ENCODE measurements at regions not wholly inside any gene's neighbourhood (a gene's known extent, or its start where the extent isn't known, plus 50 kb on each side); places are given as distances from the start of the nearest gene placed in this dataset.

DNA sequence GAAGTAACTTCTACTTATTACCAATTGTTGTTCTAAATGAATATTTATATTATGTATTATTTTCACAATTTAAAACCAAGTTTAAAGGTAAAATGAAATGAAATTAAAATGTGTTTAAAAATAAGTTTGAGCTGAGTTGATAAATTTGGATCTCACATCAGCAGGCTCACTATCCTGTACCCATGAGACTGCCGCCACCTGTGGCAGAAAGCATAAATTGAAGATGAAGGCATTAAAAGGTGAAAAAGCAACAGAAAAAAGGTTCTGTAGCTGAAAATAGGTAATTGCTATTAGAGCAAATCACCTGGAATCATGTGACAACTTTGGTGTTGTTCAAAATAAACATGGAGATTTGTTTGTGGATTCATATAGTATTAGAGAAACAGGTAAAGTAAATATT, 133.0 kb upstream of the CADM2 start:
- no peaks in the 10 kb centered on the region for H3K27me3 Mint-ChIP-seq
- no peaks in the 10 kb centered on the region for H3K4me1 Mint-ChIP-seq (ENCODE audit: low read depth)
- H3K9me3 Mint-ChIP-seq: no peaks in the 10 kb centered on the region

DNA sequence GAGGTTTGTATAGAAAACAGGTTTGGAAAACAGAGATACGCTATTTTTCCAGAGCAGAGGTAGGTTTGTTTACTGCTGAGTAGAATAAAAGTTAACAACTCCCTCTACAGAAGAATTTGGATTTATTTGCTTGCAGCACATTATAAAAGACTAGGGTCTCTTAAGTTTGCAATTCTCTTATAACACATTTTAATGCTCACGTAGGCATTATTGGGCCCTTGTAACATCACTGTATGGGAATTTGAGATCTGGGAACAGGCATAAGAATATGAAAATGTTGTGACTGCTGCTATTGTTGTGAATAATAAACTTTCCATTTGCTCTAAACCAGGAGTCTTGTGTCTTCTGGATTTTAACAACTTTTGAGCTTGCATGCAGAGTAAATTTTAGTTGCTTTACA, 128.3 kb upstream of the CADM2 start:
- intact Hi-C loops (cut with micrococcal nuclease): no loop called here
- Mint-ChIP-seq H3K4me1 (ENCODE audit: low read depth) (no peaks in the 10 kb centered on the region), H3K27me3 (no peaks in the 10 kb centered on the region), H3K9me3 (peaks cover 12% of the 10 kb centered on the region), H3K27ac (no peak overlapping the region), H3K4me3 (no peak overlapping the region), H3K36me3 (ENCODE audit: low read depth) (no peaks in the 10 kb centered on the region)

More for the DNA sequence above, 133.0 kb upstream of the CADM2 start:
- no peak overlapping the region for H3K27ac Mint-ChIP-seq
- H3K4me3 Mint-ChIP-seq: no peak overlapping the region
- intact Hi-C loops (cut with micrococcal nuclease): no loop called here
- no peaks in the 10 kb centered on the region for H3K36me3 Mint-ChIP-seq (ENCODE audit: low read depth)

DNA sequence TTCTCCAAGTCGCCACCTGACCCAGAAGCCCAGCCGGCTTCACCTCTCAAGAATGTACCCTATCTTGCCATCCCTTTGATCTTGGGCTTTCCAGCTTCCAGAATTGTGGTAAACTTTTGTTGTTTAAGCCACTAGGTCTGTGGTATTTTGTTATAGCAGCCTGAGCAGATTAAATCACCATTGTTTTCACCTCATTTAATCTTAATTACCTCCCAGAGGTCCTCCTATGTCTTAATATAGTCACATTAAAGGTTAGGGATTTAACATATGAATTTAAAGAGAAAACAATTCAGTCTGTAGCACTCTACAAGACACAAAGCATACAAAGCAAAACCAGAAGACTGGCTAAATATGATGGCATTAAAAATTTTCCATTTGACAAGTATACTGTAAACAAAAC, 123.4 kb upstream of the CADM2 start:
- intact Hi-C loops (cut with micrococcal nuclease): no loop called here
- no peak overlapping the region for H3K4me3 Mint-ChIP-seq
- H3K36me3 Mint-ChIP-seq (ENCODE audit: low read depth): no peaks in the 10 kb centered on the region
- H3K4me1 Mint-ChIP-seq (ENCODE audit: low read depth): no peaks in the 10 kb centered on the region
- H3K27me3 Mint-ChIP-seq: no peaks in the 10 kb centered on the region
- no peak overlapping the region for H3K27ac Mint-ChIP-seq
- H3K9me3 Mint-ChIP-seq: peaks cover 12% of the 10 kb centered on the region

DNA sequence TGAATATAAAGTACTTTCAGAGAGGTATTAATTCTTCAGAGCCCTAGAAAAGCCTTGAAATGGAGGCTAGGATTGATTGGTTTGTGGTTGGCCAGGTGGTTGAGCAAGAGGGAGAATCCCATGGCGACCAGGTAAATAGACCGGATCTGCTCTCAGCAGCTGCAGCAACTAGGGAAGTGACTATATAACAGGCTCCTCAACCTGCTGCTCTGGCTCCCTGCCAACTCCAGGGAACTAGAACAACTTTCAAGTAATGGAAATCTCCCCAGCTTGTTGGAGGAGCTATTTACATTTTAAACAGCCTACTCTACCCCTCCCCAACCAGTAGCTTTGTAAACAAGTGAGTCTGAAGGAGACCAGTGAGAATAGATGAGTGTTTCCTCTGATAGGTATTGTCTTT, 121.8 kb upstream of the CADM2 start:
- Mint-ChIP-seq H3K27ac (no peak overlapping the region), H3K27me3 (no peaks in the 10 kb centered on the region), H3K36me3 (ENCODE audit: low read depth) (no peaks in the 10 kb centered on the region), H3K9me3 (peaks cover 12% of the 10 kb centered on the region), H3K4me1 (ENCODE audit: low read depth) (no peaks in the 10 kb centered on the region), H3K4me3 (no peak overlapping the region)
- intact Hi-C loops (cut with micrococcal nuclease): no loop called here

DNA sequence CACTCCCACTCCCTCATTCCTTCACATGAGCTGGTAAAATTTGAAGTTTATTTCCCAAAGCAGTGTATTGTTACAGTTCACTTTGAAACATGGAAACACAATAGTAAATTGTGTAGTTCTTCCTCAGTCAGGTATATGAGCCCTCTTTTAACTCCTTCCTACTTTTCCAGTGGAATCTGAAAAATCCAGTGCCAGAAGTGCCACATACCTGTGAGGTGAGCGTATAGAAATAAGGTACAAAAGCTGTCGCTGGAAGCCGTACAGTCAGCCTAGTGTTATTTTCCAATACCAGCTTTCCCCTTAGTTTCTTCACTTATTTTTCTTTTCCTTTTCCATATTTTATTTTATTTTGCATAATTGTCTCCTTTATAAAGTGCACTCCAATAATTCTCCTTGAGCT, 81.7 kb upstream of the CADM2 start:
- no peaks in the 10 kb centered on the region for H3K36me3 Mint-ChIP-seq (ENCODE audit: low read depth)
- no peak overlapping the region for H3K27ac Mint-ChIP-seq
- H3K27me3 Mint-ChIP-seq: no peaks in the 10 kb centered on the region
- H3K4me3 Mint-ChIP-seq: no peak overlapping the region
- H3K4me1 Mint-ChIP-seq (ENCODE audit: low read depth): no peaks in the 10 kb centered on the region
- intact Hi-C loops (cut with micrococcal nuclease): no loop called here
- peaks cover 31% of the 10 kb centered on the region for H3K9me3 Mint-ChIP-seq

DNA sequence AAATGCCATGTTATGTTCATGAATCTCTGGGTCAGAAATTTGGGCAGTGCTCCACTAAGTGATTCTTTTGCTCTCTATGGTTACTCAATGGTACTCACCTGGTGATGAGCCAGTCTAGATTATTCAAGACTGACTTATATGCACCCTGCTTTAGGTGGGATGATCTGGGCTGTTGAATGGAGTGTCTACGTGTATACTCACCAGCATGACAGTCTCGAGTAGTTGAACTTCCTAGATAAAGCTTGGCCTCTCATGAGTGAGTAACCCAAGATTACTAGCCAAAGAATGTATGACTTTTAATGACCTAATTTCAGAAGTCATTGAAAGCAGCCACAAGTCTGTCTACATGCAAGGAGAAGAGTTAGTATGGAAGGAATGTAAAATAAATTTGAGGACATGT, 77.5 kb upstream of the CADM2 start:
- no peaks in the 10 kb centered on the region for H3K4me1 Mint-ChIP-seq (ENCODE audit: low read depth)
- intact Hi-C loops (cut with micrococcal nuclease): no loop called here
- peaks cover 19% of the 10 kb centered on the region for H3K9me3 Mint-ChIP-seq
- H3K27ac Mint-ChIP-seq: no peak overlapping the region
- H3K27me3 Mint-ChIP-seq: no peaks in the 10 kb centered on the region
- no peak overlapping the region for H3K4me3 Mint-ChIP-seq
- no peaks in the 10 kb centered on the region for H3K36me3 Mint-ChIP-seq (ENCODE audit: low read depth)

DNA sequence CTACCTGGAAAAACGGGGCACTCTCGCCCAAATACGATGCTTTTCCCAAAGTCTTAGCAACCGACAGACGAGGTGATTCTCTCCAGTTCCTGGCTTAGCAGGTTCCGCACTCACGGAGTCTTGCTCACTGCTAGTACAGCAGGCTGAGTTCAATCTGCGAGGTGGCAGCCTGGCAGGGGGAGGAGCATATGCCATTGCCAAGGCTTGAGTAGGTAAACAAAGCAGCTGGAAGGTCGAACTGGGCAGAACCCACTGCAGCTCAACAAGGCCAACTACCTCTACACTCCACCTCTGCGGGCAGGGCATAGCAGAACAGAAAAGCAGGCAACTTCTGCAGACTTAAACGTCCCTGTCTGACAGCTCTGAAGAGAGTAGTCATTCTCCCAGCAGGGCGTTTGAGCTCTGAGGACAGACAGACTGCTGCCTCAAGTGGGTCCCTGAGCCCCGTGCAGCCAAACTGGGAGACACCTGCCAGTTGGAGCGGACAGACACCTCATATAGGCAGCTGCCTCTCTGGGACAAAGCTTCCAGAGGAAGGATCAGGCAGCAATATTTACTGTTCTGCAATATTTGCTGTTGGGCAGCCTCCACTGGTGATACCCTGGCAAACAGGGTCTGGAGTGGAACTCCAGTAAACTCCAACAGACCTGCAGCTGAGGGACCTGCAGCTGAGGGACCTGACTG, 73.4 kb upstream of the CADM2 start:
- no peaks in the 10 kb centered on the region for H3K27me3 Mint-ChIP-seq
- intact Hi-C loops (cut with micrococcal nuclease): no loop called here
- H3K4me1 Mint-ChIP-seq (ENCODE audit: low read depth): no peaks in the 10 kb centered on the region
- H3K9me3 Mint-ChIP-seq: peaks cover 27% of the 10 kb centered on the region
- no peak overlapping the region for H3K4me3 Mint-ChIP-seq
- H3K36me3 Mint-ChIP-seq (ENCODE audit: low read depth): no peaks in the 10 kb centered on the region
- H3K27ac Mint-ChIP-seq: no peak overlapping the region

DNA sequence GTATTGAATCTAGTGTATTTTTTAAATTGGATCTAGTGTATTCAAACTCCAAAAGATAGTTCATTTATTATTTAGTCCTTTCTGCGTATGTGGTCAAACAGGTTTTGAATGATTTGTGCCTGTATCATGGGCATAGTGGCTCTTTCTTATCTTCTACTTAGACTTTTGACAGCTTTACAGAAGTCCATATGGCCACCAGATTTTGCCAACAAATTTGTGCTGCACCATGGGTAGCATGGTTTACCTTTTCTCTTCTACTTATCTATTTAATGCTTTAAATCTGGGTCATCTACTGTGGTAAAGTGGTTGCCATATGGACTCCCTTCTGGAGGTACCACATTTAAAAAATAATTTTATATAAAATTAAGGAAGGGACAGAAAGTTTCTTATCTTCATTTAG, 66.9 kb upstream of the CADM2 start:
- intact Hi-C loops (cut with micrococcal nuclease): no loop called here
- Mint-ChIP-seq H3K27ac (no peak overlapping the region), H3K27me3 (no peaks in the 10 kb centered on the region), H3K36me3 (ENCODE audit: low read depth) (no peaks in the 10 kb centered on the region), H3K4me1 (ENCODE audit: low read depth) (no peaks in the 10 kb centered on the region), H3K4me3 (no peak overlapping the region), H3K9me3 (peaks cover 28% of the 10 kb centered on the region)

DNA sequence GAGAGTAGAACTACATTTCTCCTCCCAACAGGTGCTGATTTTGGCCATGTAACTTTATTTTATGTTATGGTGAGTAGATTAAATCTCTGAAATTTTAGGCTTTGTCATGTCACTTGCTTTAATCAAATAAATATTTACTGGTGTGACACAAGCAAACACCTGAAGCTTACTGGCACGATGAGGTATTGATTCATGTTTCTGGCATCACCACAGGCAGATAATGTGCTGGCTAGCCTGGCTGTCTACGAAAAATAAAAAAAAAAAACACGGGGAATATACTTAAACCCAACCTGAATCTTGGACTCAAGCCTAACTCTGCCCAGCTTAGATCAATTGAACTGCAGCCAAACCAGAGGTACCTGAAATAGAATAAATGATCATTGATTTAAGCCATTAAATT, 65.6 kb upstream of the CADM2 start:
- intact Hi-C loops (cut with micrococcal nuclease): no loop called here
- Mint-ChIP-seq H3K4me3 (no peak overlapping the region), H3K4me1 (ENCODE audit: low read depth) (no peaks in the 10 kb centered on the region), H3K27ac (no peak overlapping the region), H3K36me3 (ENCODE audit: low read depth) (no peaks in the 10 kb centered on the region), H3K27me3 (no peaks in the 10 kb centered on the region), H3K9me3 (peaks cover 27% of the 10 kb centered on the region)

DNA sequence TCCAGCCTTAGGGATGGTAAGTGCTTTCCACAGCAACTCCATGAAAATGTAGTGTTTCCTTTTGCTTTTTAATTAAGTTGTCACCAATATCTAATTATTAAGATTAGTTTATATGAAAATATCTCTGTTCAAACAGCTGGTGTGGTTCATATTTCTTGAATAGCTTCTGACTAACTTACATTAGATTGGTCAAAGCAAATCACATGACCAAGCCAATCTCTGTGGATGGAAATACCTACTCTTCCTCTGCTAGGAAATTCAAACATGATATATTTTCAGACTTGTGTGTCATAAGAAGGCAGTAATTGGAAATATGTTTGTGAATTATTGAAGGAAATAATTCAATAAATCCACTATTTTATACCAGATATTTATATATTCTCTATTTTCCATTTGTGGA, 54.6 kb upstream of the CADM2 start:
- Mint-ChIP-seq H3K9me3 (peaks cover 36% of the 10 kb centered on the region), H3K27ac (no peak overlapping the region), H3K4me1 (ENCODE audit: low read depth) (no peaks in the 10 kb centered on the region), H3K4me3 (no peak overlapping the region), H3K36me3 (ENCODE audit: low read depth) (no peaks in the 10 kb centered on the region), H3K27me3 (no peaks in the 10 kb centered on the region)
- intact Hi-C loops (cut with micrococcal nuclease): no loop called here

DNA sequence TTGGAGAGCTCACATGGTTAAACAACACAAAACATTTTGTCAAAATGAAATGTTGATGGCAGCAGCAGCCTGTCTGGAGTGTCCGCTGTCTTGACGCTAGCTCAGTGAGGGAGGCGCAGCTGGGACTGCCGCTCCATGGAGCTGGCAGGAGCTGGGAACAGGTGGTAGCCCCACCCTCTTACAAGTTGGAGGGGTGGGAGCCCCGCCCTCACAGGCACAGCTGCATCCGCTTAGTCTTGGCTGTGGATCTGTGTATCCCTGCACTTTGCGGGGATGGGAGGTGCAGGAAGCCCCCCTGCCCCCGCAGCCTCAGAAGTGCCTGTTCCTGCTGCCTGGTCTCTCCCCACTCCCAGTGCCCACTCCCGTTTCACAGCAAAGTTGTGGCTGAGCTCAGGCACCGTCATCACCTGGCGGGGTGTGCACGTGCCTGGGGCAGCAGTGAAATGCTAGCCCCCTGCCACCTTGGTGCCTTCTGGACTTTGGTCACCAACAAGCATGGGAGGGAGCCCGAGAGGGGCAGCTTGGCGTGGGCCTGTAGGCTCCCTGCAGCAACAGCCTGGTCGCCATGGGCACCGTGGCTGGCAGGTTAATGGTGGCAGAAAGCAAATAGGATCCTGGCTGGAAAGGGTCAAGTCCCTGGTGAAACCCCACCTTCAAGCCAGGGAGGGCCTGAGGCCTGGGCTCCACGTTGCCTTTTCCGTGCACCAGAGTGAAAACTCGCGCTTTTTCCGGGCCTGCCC, 53.8 kb upstream of the CADM2 start:
- H3K27me3 Mint-ChIP-seq: no peaks in the 10 kb centered on the region
- peaks cover 30% of the 10 kb centered on the region for H3K9me3 Mint-ChIP-seq
- intact Hi-C loops (cut with micrococcal nuclease): no loop called here
- no peaks in the 10 kb centered on the region for H3K36me3 Mint-ChIP-seq (ENCODE audit: low read depth)
- H3K4me3 Mint-ChIP-seq: no peak overlapping the region
- no peaks in the 10 kb centered on the region for H3K4me1 Mint-ChIP-seq (ENCODE audit: low read depth)
- no peak overlapping the region for H3K27ac Mint-ChIP-seq

DNA sequence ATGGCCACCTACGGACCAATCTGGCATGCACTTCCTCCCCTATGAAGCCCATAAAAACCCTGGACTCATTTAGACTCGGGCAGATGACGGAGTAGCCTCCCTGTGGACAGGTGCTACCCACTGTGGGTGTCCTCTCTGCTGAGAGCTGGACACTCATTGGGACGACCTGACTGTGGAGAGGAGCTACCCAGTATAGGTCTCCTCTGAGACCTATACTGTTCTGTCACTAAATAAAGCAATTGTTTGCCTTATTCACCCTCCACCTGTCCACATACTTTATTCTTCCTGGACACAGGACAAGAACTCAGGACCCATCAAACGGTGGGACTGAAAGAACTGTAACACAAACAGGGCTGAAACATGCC, 53.3 kb upstream of the CADM2 start:
- no peaks in the 10 kb centered on the region for H3K36me3 Mint-ChIP-seq (ENCODE audit: low read depth)
- H3K27me3 Mint-ChIP-seq: no peaks in the 10 kb centered on the region
- H3K4me3 Mint-ChIP-seq: no peak overlapping the region
- H3K4me1 Mint-ChIP-seq (ENCODE audit: low read depth): no peaks in the 10 kb centered on the region
- intact Hi-C loops (cut with micrococcal nuclease): no loop called here
- H3K27ac Mint-ChIP-seq: no peak overlapping the region
- H3K9me3 Mint-ChIP-seq: peaks cover 30% of the 10 kb centered on the region

DNA sequence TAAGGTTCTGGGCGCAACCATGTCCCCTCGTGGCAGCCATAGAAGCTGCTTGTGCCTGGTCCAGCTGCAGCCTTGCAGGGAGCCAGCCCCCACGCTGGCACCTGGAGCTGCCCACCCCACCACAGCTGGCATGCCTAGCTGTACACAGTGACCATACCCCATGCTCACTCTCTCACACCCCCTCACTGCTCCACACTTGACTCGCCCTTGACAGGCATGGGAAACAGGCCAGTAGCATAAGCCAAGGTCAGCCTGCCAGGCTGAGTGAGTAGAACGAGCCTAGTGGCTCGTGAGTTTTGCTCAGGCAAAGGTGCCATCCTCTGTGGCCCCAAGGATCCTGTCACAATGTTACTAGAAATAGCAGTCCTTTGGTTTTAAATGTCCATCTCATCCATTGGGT, 52.7 kb upstream of the CADM2 start:
- no peaks in the 10 kb centered on the region for H3K36me3 Mint-ChIP-seq (ENCODE audit: low read depth)
- peaks cover 30% of the 10 kb centered on the region for H3K9me3 Mint-ChIP-seq
- intact Hi-C loops (cut with micrococcal nuclease): no loop called here
- no peak overlapping the region for H3K4me3 Mint-ChIP-seq
- H3K27me3 Mint-ChIP-seq: no peaks in the 10 kb centered on the region
- no peak overlapping the region for H3K27ac Mint-ChIP-seq
- H3K4me1 Mint-ChIP-seq (ENCODE audit: low read depth): no peaks in the 10 kb centered on the region

Measured in dendritic cell treated with granulocyte-macrophage colony-stimulating factor and Interleukin-4, amounts not matched to agents 40 ng/mL and 50 ng/mL, for 4 days (primary cell).